Activated CD4-positive, alpha-beta memory T cell treated with anti-CD3 and anti-CD28 coated beads for 36 hours (primary cell): ENCODE measurements at regions not wholly inside any gene's neighbourhood (a gene's known extent, or its start where the extent isn't known, plus 50 kb on each side); places are given as distances from the start of the nearest gene placed in this dataset.
"Not testable (repeated sequence)": the region's sequence is repeated elsewhere in the genome, so short reads cannot be mapped to it uniquely, and the experiment has no call there.

Experiments used
- CTCF ChIA-PET: fragments of 350-600 bp; sonication (Branson Sonifier 250); formaldehyde crosslinking; loops from one replicate; lab custom pipeline; 2021; ENCODE audit warnings: antibody characterized with exemption, inconsistent platforms; lab: Charles Lee
- POLR2A ChIA-PET: fragments of 350-600 bp; sonication (Branson Sonifier 250); formaldehyde crosslinking; loops from one replicate; lab custom pipeline; 2021; ENCODE audit warnings: antibody characterized with exemption; lab: Charles Lee
- DNase-seq: peaks from one replicate; pipeline ENCODE4 v3.0.0-alpha.2; 2020
- H3K27ac Mint-ChIP-seq: one replicate; pipeline ENCODE4 v1.8.0; 2021; ENCODE audit warnings: mixed read lengths
- H3K27me3 Mint-ChIP-seq: one replicate; pipeline ENCODE4 v1.8.0; 2021; ENCODE audit warnings: mixed read lengths
- H3K36me3 Mint-ChIP-seq: one replicate; pipeline ENCODE4 v1.8.0; 2021; ENCODE audit warnings: mixed read lengths
- H3K4me1 Mint-ChIP-seq: one replicate; pipeline ENCODE4 v1.8.0; 2021; ENCODE audit warnings: low read depth, mixed read lengths
- H3K4me3 Mint-ChIP-seq: one replicate; pipeline ENCODE4 v1.8.0; 2021; ENCODE audit warnings: mild to moderate bottlenecking, mixed read lengths
- H3K9me3 Mint-ChIP-seq: one replicate; pipeline ENCODE4 v1.8.0; 2021; ENCODE audit warnings: mixed read lengths
- intact Hi-C: fragments of 100-400 bp; cut with micrococcal nuclease; formaldehyde crosslinking; loops from one replicate; pipeline ENCODE4 v1.15.1; 2023

- intact Hi-C loops = no loop called here
- Mint-ChIP-seq H3K4me3 (no peak overlapping the region), H3K4me1 (no peaks in the 10 kb centered on the region), H3K27me3 (no peaks in the 10 kb centered on the region), H3K9me3 (no peaks in the 10 kb centered on the region), H3K27ac (no peak overlapping the region), H3K36me3 (no peaks in the 10 kb centered on the region)
- no peak for DNase-seq
- ChIA-PET POLR2A (no interaction called here), CTCF (no interaction called here)
Observed at GRCh38 chr4:125187226-125188176, 127.3 kb upstream of the FAT4 start.

DNA sequence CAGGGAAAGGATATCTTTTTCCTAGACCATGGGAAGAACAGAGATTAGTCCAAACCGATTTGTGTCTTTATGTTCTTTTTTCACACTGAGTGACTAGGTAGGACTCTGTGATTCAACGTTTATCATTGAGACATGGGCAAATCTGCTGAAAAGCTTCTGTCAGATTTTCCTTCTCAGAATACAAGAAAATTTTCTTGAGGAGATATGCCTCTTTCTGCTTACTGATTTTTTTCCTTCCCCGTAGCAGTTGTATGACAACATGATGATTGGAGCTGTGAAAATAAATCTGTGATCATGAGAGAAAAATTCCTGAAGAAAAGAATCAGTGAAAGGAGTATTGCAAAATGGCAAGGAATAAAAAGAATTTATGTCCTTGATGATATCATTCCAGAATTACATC, 130.6 kb upstream of the FAT4 start:
- H3K4me1 Mint-ChIP-seq = no peaks in the 10 kb centered on the region
- no peaks in the 10 kb centered on the region for H3K36me3 Mint-ChIP-seq
- H3K27ac Mint-ChIP-seq = no peak overlapping the region
- no peak for DNase-seq
- no peaks in the 10 kb centered on the region for H3K27me3 Mint-ChIP-seq
- no peak overlapping the region for H3K4me3 Mint-ChIP-seq
- CTCF ChIA-PET = no interaction called here
- POLR2A ChIA-PET = no interaction called here
- intact Hi-C loops = no loop called here
- H3K9me3 Mint-ChIP-seq = peaks cover 4% of the 10 kb centered on the region

DNA sequence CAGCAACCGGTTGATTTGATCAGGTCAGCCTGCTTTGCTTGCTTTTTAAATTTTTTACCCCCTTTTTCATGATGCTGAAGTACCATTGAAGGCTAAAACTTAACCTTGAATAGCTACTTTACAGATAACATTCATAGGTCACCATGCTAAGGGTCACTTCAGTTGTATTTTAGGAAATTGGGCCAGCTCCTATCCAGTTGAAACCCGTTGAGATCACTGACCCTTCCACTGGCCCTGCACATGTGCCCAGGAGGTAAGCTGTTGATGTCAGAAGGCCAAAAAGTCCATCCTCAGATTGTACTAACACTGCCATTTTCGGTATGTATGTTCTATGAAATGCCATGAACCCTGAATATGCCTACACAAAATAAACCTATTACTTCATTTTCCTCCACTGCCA, 133.0 kb upstream of the FAT4 start:
- intact Hi-C loops = no loop called here

DNA sequence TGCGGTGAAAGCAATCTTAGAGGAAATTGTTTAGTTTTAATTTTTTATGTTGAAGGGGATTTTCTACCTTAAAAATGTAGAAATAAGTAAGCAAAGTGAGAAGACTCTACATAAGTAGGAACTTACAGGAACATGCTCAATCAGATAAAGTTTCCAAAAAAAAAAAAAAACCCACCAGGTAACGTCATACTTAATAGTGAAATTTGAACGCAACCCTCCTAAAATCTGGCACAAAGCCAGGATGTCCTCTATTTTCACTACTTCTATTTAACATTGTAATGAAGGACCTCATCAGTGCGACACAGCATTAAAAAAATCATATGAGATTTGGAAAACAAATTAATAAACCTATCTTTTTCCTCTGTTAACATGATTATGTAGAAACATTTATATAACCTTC, 135.0 kb upstream of the FAT4 start:
- Mint-ChIP-seq H3K27me3 (no peaks in the 10 kb centered on the region), H3K9me3 (peaks cover 4% of the 10 kb centered on the region), H3K36me3 (no peaks in the 10 kb centered on the region), H3K4me1 (no peaks in the 10 kb centered on the region), H3K4me3 (no peak overlapping the region), H3K27ac (no peak overlapping the region)
- intact Hi-C loops = no loop called here
- CTCF ChIA-PET = no interaction called here
- DNase-seq = no peak
- POLR2A ChIA-PET = no interaction called here

More for the DNA sequence above, 133.0 kb upstream of the FAT4 start:
- H3K4me1 Mint-ChIP-seq = no peaks in the 10 kb centered on the region
- no peak overlapping the region for H3K4me3 Mint-ChIP-seq
- CTCF ChIA-PET = no interaction called here
- H3K27me3 Mint-ChIP-seq = no peaks in the 10 kb centered on the region
- peaks cover 4% of the 10 kb centered on the region for H3K9me3 Mint-ChIP-seq
- POLR2A ChIA-PET = no interaction called here
- H3K27ac Mint-ChIP-seq = no peak overlapping the region
- DNase-seq = no peak
- no peaks in the 10 kb centered on the region for H3K36me3 Mint-ChIP-seq

GRCh38 chr4:125169192-125169591, 145.6 kb upstream of the FAT4 start:
- intact Hi-C loops = no loop called here
- Mint-ChIP-seq H3K36me3 (no peaks in the 10 kb centered on the region), H3K27ac (no peak overlapping the region), H3K27me3 (no peaks in the 10 kb centered on the region), H3K4me1 (no peaks in the 10 kb centered on the region), H3K4me3 (no peak overlapping the region), H3K9me3 (no peaks in the 10 kb centered on the region)
- CTCF ChIA-PET = no interaction called here
- POLR2A ChIA-PET = no interaction called here
- DNase-seq = no peak

GRCh38 chr4:125168531-125168930, 146.2 kb upstream of the FAT4 start:
- Mint-ChIP-seq H3K27me3 (no peaks in the 10 kb centered on the region), H3K4me1 (no peaks in the 10 kb centered on the region), H3K4me3 (no peak overlapping the region), H3K27ac (no peak overlapping the region), H3K36me3 (no peaks in the 10 kb centered on the region), H3K9me3 (peaks cover under 1% of the 10 kb centered on the region)
- no peak for DNase-seq
- POLR2A ChIA-PET = no interaction called here
- intact Hi-C loops = no loop called here
- CTCF ChIA-PET = no interaction called here

DNA sequence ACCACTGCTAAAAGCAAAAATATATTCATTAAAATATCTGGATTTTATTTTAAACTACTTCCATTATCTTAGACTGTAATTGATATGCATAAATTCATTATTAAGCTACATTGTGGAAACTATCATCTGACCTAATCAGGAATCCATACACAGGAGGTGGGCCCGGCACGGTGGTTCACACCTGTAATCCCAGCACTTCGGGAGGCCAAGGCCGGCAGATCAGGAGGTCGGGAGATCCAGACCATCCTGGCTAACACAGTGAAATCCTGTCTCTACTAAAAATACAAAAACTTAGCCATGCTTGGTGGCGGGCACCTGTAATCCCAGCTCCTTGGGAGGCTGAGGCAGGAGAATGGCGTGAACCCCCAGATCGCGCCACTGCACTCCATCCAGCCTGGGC, 148.7 kb upstream of the FAT4 start:
- H3K36me3 Mint-ChIP-seq, CTCF ChIA-PET: not testable (repeated sequence)

GRCh38 chr4:125159001-125159400, 155.8 kb upstream of the FAT4 start:
- ChIA-PET CTCF (no interaction called here), POLR2A (no interaction called here)
- Mint-ChIP-seq H3K36me3 (no peaks in the 10 kb centered on the region), H3K4me3 (no peak overlapping the region), H3K9me3 (peaks cover 7% of the 10 kb centered on the region), H3K27ac (no peak overlapping the region), H3K4me1 (no peaks in the 10 kb centered on the region), H3K27me3 (no peaks in the 10 kb centered on the region)
- intact Hi-C loops = no loop called here
- no peak for DNase-seq

More for the DNA sequence above, 148.7 kb upstream of the FAT4 start:
- H3K4me3 Mint-ChIP-seq, H3K9me3 Mint-ChIP-seq, H3K27me3 Mint-ChIP-seq, POLR2A ChIA-PET, H3K27ac Mint-ChIP-seq, H3K4me1 Mint-ChIP-seq, intact Hi-C loops, DNase-seq: not testable (repeated sequence)

GRCh38 chr4:125155251-125155650, 159.5 kb upstream of the FAT4 start:
- CTCF ChIA-PET = no interaction called here
- Mint-ChIP-seq H3K9me3 (no peaks in the 10 kb centered on the region), H3K4me1 (no peaks in the 10 kb centered on the region), H3K4me3 (no peak overlapping the region), H3K27me3 (no peaks in the 10 kb centered on the region), H3K36me3 (no peaks in the 10 kb centered on the region), H3K27ac (no peak overlapping the region)
- POLR2A ChIA-PET = no interaction called here
- intact Hi-C loops = no loop called here
- no peak for DNase-seq

GRCh38 chr4:125140966-125141495, 173.7 kb upstream of the FAT4 start:
- Mint-ChIP-seq H3K27ac (no peak overlapping the region), H3K9me3 (no peaks in the 10 kb centered on the region), H3K4me1 (no peaks in the 10 kb centered on the region), H3K36me3 (no peaks in the 10 kb centered on the region), H3K4me3 (no peak overlapping the region), H3K27me3 (no peaks in the 10 kb centered on the region)
- no peak for DNase-seq
- POLR2A ChIA-PET = no interaction called here
- CTCF ChIA-PET = no interaction called here
- intact Hi-C loops = no loop called here

DNA sequence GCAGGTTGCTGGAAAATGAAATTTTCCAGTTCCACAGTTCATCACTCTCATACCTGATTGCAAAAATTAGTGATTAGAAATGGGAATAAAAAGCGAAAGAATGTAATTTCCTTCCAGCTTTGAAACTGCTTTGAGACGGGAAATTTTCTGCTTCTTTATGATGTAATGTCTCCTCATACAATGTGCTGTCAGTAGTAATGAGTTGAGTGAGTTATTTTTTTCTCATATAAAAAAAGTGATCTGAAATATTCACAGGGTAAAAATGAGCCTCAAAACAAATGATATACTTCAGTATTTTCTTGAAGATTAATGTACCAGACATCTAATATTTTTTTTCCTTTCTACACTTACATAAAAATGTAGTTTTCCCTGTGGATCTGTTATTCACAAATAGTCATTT, 179.1 kb upstream of the FAT4 start:
- CTCF ChIA-PET = no interaction called here

GRCh38 chr4:125132729-125133128, 182.0 kb upstream of the FAT4 start:
- Mint-ChIP-seq H3K4me1 (no peaks in the 10 kb centered on the region), H3K27ac (no peak overlapping the region), H3K36me3 (no peaks in the 10 kb centered on the region), H3K4me3 (no peak overlapping the region), H3K9me3 (peaks cover 2% of the 10 kb centered on the region), H3K27me3 (no peaks in the 10 kb centered on the region)
- POLR2A ChIA-PET = no interaction called here
- intact Hi-C loops = no loop called here
- no peak for DNase-seq
- CTCF ChIA-PET = no interaction called here

More for the DNA sequence above, 179.1 kb upstream of the FAT4 start:
- POLR2A ChIA-PET = no interaction called here
- Mint-ChIP-seq H3K27ac (no peak overlapping the region), H3K4me3 (no peak overlapping the region), H3K4me1 (no peaks in the 10 kb centered on the region), H3K9me3 (peaks cover 2% of the 10 kb centered on the region), H3K36me3 (no peaks in the 10 kb centered on the region), H3K27me3 (no peaks in the 10 kb centered on the region)
- intact Hi-C loops = no loop called here
- DNase-seq = no peak
